ENCODE measurements at regions not wholly inside any gene's neighbourhood (a gene's known extent, or its start where the extent isn't known, plus 50 kb on each side); places are given as distances from the start of the nearest gene placed in this dataset.

- no peak for DNase-seq (ENCODE audit: low spot score)
Measured at GRCh38 chr9:86830356-86830755, 117.0 kb downstream of the GAS1 start.

- no peak for DNase-seq (ENCODE audit: low spot score)
Measured at GRCh38 chr9:86829496-86830046, 117.7 kb downstream of the GAS1 start.

- no peak for DNase-seq (ENCODE audit: low spot score)
Measured at GRCh38 chr9:86828631-86829030, 118.7 kb downstream of the GAS1 start.

- DNase-seq (ENCODE audit: low spot score): no peak
Measured at GRCh38 chr9:86827893-86828292, 119.4 kb downstream of the GAS1 start.

GRCh38 chr9:86825299-86825698, 122.0 kb downstream of the GAS1 start:
- no peak for DNase-seq (ENCODE audit: low spot score)

GRCh38 chr9:86822006-86822801, 125.1 kb downstream of the GAS1 start:
- DNase-seq (ENCODE audit: low spot score): no peak

GRCh38 chr9:86821006-86821845, 126.1 kb downstream of the GAS1 start:
- DNase-seq (ENCODE audit: low spot score): no peak

- no peak for DNase-seq (ENCODE audit: low spot score)
Measured at GRCh38 chr9:86819552-86819951, 127.8 kb downstream of the GAS1 start.

- DNase-seq (ENCODE audit: low spot score): no peak
Measured at GRCh38 chr9:86818636-86819035, 128.7 kb downstream of the GAS1 start.

GRCh38 chr9:86816868-86817267, 130.4 kb downstream of the GAS1 start:
- DNase-seq (ENCODE audit: low spot score): no peak

- DNase-seq (ENCODE audit: low spot score): no peak
Measured at GRCh38 chr9:86816366-86816765, 130.9 kb downstream of the GAS1 start.

- DNase-seq (ENCODE audit: low spot score): no peak
Measured at GRCh38 chr9:86812616-86813015, 134.7 kb downstream of the GAS1 start.

GRCh38 chr9:86809759-86810367, 137.4 kb downstream of the GAS1 start:
- DNase-seq (ENCODE audit: low spot score): no peak

GRCh38 chr9:86809151-86809550, 138.2 kb downstream of the GAS1 start:
- DNase-seq (ENCODE audit: low spot score): no peak

- no peak for DNase-seq (ENCODE audit: low spot score)
Measured at GRCh38 chr9:86807367-86807976, 139.8 kb downstream of the GAS1 start.

GRCh38 chr9:86804011-86804410, 143.3 kb downstream of the GAS1 start:
- DNase-seq (ENCODE audit: low spot score): no peak

- no peak for DNase-seq (ENCODE audit: low spot score)
Measured at GRCh38 chr9:86802900-86803673, 144.2 kb downstream of the GAS1 start.

- no peak for DNase-seq (ENCODE audit: low spot score)
Measured at GRCh38 chr9:86801246-86801645, 146.1 kb downstream of the GAS1 start.

GRCh38 chr9:86800681-86801080, 146.6 kb downstream of the GAS1 start:
- DNase-seq (ENCODE audit: low spot score): no peak

- DNase-seq (ENCODE audit: low spot score): no peak
Measured at GRCh38 chr9:86798966-86799365, 148.3 kb downstream of the GAS1 start.

- no peak for DNase-seq (ENCODE audit: low spot score)
Measured at GRCh38 chr9:86796666-86797065, 150.6 kb downstream of the GAS1 start.

All from activated CD4-positive, alpha-beta T cell treated with anti-CD3 and anti-CD28 coated beads, Interleukin-2, Interleukin-4, amounts not matched to agents 100 ng/mL and 50 ng/mL, durations not matched to agents 16 hours and 8 hours (primary cell).